Glutamatergic neuron (in vitro differentiated cells): ENCODE measurements at regions not wholly inside any gene's neighbourhood (a gene's known extent, or its start where the extent isn't known, plus 50 kb on each side); places are given as distances from the start of the nearest gene placed in this dataset.
A peak's percentile ranks its signal among the peaks of the same experiment; 100 is the strongest.

Experiments used
- DNase-seq: peaks from one replicate; pipeline ENCODE4 v3.0.0; 2022
- H3K27ac Mint-ChIP-seq: one replicate; pipeline ENCODE4 v1.8.0; 2020; ENCODE audit warnings: mild to moderate bottlenecking, mixed read lengths, inconsistent platforms; ENCODE audit not compliant: unreplicated experiment
- H3K27me3 Mint-ChIP-seq: one replicate; pipeline ENCODE4 v1.8.0; 2020; ENCODE audit warnings: mild to moderate bottlenecking, moderate library complexity, mixed read lengths, inconsistent platforms; ENCODE audit not compliant: unreplicated experiment
- H3K36me3 Mint-ChIP-seq: one replicate; pipeline ENCODE4 v1.8.0; 2020; ENCODE audit warnings: mild to moderate bottlenecking, mixed read lengths, inconsistent platforms; ENCODE audit not compliant: unreplicated experiment
- H3K4me1 Mint-ChIP-seq: one replicate; pipeline ENCODE4 v1.8.0; 2020; ENCODE audit warnings: mild to moderate bottlenecking, low read depth, mixed read lengths, inconsistent platforms; ENCODE audit not compliant: unreplicated experiment
- H3K4me3 Mint-ChIP-seq: one replicate; pipeline ENCODE4 v1.8.0; 2020; ENCODE audit warnings: mild to moderate bottlenecking, mixed read lengths, inconsistent platforms; ENCODE audit not compliant: unreplicated experiment
- H3K9me3 Mint-ChIP-seq: one replicate; pipeline ENCODE4 v1.8.0; 2020; ENCODE audit warnings: mild to moderate bottlenecking, moderate library complexity, mixed read lengths, inconsistent platforms; ENCODE audit not compliant: unreplicated experiment
- TF ChIP-seq, protein P1 (sequence below): fragments of 200-600 bp; sonication (generic); IDR thresholded peaks from one replicate; pipeline ENCODE4 v1.5.0; 2021; ENCODE audit not compliant: partially characterized antibody, unreplicated experiment

- Mint-ChIP-seq H3K27me3 (peaks cover 7% of the 10 kb centered on the region), H3K9me3 (peaks cover 6% of the 10 kb centered on the region), H3K4me1 (peaks cover 22% of the 10 kb centered on the region), H3K36me3 (no peaks in the 10 kb centered on the region), H3K27ac (no peak overlapping the region), H3K4me3 (no peak overlapping the region)
- TF ChIP-seq, protein P1, sequence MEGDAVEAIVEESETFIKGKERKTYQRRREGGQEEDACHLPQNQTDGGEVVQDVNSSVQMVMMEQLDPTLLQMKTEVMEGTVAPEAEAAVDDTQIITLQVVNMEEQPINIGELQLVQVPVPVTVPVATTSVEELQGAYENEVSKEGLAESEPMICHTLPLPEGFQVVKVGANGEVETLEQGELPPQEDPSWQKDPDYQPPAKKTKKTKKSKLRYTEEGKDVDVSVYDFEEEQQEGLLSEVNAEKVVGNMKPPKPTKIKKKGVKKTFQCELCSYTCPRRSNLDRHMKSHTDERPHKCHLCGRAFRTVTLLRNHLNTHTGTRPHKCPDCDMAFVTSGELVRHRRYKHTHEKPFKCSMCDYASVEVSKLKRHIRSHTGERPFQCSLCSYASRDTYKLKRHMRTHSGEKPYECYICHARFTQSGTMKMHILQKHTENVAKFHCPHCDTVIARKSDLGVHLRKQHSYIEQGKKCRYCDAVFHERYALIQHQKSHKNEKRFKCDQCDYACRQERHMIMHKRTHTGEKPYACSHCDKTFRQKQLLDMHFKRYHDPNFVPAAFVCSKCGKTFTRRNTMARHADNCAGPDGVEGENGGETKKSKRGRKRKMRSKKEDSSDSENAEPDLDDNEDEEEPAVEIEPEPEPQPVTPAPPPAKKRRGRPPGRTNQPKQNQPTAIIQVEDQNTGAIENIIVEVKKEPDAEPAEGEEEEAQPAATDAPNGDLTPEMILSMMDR, result no peak
- no peak for DNase-seq
These were observed 53.3 kb upstream of the ACSF3 start for GRCh38 chr16:89040391-89040790.

GRCh38 chr16:89040861-89041570 is 52.6 kb upstream of the ACSF3 start:
- DNase-seq, result peak; percentile 15
- H3K27me3 Mint-ChIP-seq, result peaks cover 10% of the 10 kb centered on the region
- H3K36me3 Mint-ChIP-seq, result peaks cover 3% of the 10 kb centered on the region
- H3K27ac Mint-ChIP-seq, result no peak overlapping the region
- peaks cover 18% of the 10 kb centered on the region for H3K4me1 Mint-ChIP-seq
- TF ChIP-seq, protein P1, result no peak
- peaks cover 6% of the 10 kb centered on the region for H3K9me3 Mint-ChIP-seq
- H3K4me3 Mint-ChIP-seq, result no peak overlapping the region

GRCh38 chr16:89041571-89042481 is 51.8 kb upstream of the ACSF3 start:
- DNase-seq, result peak; percentile 5
- H3K9me3 Mint-ChIP-seq, result peaks cover 8% of the 10 kb centered on the region
- peaks cover 14% of the 10 kb centered on the region for H3K27me3 Mint-ChIP-seq
- H3K27ac Mint-ChIP-seq, result no peak overlapping the region
- no peak overlapping the region for H3K4me3 Mint-ChIP-seq
- TF ChIP-seq, protein P1, result no peak
- peaks cover 5% of the 10 kb centered on the region for H3K36me3 Mint-ChIP-seq
- H3K4me1 Mint-ChIP-seq, result peaks cover 18% of the 10 kb centered on the region

DNA sequence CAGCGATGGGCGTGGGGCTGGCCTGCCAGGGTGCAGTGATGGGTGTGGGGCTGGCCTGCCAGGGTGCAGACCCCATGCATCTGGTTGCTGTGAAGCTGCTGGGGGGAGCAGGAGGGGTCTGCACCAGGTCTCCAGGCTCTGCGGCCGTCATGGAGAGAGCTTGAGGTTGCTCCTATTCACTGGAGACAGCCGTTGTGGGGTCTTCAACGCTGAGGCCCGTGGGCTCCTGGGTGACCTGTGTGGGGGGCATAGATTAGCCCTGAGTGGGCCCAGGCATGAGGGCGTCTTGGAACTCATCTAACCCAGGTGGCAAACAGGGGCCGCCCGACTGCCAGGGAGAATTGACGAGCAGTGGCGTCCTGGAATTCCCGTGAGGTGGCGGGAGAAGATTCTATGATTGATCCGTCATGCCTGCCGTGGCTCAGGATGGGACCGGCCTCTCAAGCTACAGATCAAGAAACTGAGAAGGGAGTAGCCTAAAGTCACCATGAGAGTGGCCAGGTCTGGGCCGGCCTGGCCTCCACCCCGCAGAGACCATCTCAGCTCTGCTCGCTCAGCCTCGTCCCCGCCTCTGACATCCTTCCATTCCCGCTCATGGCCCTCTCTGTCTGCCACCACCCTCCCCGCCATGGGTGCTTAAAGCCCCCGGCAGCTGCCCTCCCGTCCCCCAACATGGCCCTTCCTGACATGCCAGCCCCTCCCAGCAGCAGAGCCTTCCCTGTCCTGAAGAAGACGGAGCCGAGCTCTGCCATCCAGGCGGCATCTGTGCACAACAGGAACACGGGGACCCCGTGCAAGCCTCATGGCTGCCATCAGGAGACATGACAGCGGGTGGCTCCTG is 50.7 kb upstream of the ACSF3 start:
- Mint-ChIP-seq H3K4me3 (no peak overlapping the region), H3K9me3 (peaks cover 11% of the 10 kb centered on the region), H3K27me3 (peaks cover 14% of the 10 kb centered on the region), H3K27ac (no peak overlapping the region), H3K36me3 (peaks cover 5% of the 10 kb centered on the region), H3K4me1 (peaks cover 15% of the 10 kb centered on the region)
- peak; percentile 15 for DNase-seq
- TF ChIP-seq, protein P1, result no peak
